ENCODE measurements at regions not wholly inside any gene's neighbourhood (a gene's known extent, or its start where the extent isn't known, plus 50 kb on each side); places are given as distances from the start of the nearest gene placed in this dataset.

GRCh38 chr9:90009447-90009846 lies 404.6 kb downstream of the GADD45G start:
- Histone ChIP-seq H3K27me3 (ENCODE audit: low read length) (0 out of 2 replicates have a peak, but pooled peaks cover 3% of the 10 kb centered on the region), H4K20me1 (ENCODE audit: low read depth, low read length) (no peaks in the 10 kb centered on the region), H3F3A (ENCODE audit: insufficient read depth) (no peaks in the 10 kb centered on the region), H3K36me3 (ENCODE audit: low read length) (no peaks in the 10 kb centered on the region), H3K4me2 (ENCODE audit: low read depth, low read length, poor library complexity, severe bottlenecking) (no peak overlapping the region), H3K79me2 (ENCODE audit: insufficient read depth, low read length) (no peaks in the 10 kb centered on the region), H3K27ac (ENCODE audit: low read depth, low read length) (no peak overlapping the region), H2AFZ (ENCODE audit: low read depth, low read length, severe bottlenecking) (no peak overlapping the region), H3K4me3 (ENCODE audit: insufficient read depth, low read length, poor library complexity, severe bottlenecking) (no peak overlapping the region), H3K9me2 (replicated peaks; ENCODE audit: insufficient read depth, low read length) (no peaks in the 10 kb centered on the region), H3K9ac (ENCODE audit: low read length) (no peak overlapping the region), H3K9me3 (ENCODE audit: insufficient read depth, low read length) (no peaks in the 10 kb centered on the region)
- TF ChIP-seq EZH2phosphoT487 (conservative IDR thresholded peaks at IDR 0.05; ENCODE audit: low read length), result no peak
- TF ChIP-seq, protein P1, sequence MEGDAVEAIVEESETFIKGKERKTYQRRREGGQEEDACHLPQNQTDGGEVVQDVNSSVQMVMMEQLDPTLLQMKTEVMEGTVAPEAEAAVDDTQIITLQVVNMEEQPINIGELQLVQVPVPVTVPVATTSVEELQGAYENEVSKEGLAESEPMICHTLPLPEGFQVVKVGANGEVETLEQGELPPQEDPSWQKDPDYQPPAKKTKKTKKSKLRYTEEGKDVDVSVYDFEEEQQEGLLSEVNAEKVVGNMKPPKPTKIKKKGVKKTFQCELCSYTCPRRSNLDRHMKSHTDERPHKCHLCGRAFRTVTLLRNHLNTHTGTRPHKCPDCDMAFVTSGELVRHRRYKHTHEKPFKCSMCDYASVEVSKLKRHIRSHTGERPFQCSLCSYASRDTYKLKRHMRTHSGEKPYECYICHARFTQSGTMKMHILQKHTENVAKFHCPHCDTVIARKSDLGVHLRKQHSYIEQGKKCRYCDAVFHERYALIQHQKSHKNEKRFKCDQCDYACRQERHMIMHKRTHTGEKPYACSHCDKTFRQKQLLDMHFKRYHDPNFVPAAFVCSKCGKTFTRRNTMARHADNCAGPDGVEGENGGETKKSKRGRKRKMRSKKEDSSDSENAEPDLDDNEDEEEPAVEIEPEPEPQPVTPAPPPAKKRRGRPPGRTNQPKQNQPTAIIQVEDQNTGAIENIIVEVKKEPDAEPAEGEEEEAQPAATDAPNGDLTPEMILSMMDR (IDR thresholded peaks at IDR 0.05; ENCODE audit: insufficient read depth, low read length, poor library complexity, severe bottlenecking), result no peak

DNA sequence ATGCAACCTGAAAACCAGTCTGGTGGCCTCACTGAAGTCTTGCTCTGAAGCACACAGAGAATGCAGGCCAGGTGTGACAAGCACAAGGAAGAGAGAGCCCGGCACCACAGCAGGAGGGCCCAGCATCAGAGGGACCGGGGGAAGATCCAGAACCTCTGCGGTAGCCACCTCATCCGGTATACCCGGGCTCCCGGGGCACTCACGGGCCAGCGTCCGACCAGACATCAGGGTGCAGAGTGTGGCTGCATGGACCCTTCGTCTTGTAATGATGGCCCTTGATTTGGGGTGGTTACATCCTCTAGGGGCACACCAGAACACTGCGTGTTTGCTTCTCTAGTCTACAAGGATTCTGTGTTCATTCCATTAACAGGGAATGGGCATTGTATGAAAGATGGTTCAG lies 406.0 kb downstream of the GADD45G start:
- H3K4me2 ChIP-seq (ENCODE audit: low read depth, low read length, poor library complexity, severe bottlenecking), result no peak overlapping the region
- H3K36me3 ChIP-seq (ENCODE audit: low read length), result no peaks in the 10 kb centered on the region
- no peak overlapping the region for H3K9ac ChIP-seq (ENCODE audit: low read length)
- H3F3A ChIP-seq (ENCODE audit: insufficient read depth), result no peaks in the 10 kb centered on the region
- no peaks in the 10 kb centered on the region for H4K20me1 ChIP-seq (ENCODE audit: low read depth, low read length)
- no peaks in the 10 kb centered on the region for H3K79me2 ChIP-seq (ENCODE audit: insufficient read depth, low read length)
- H3K9me3 ChIP-seq (ENCODE audit: insufficient read depth, low read length), result no peaks in the 10 kb centered on the region
- no peak overlapping the region for H3K27ac ChIP-seq (ENCODE audit: low read depth, low read length)
- 0 out of 2 replicates have a peak, but pooled peaks cover 3% of the 10 kb centered on the region for H3K27me3 ChIP-seq (ENCODE audit: low read length)
- no peak overlapping the region for H2AFZ ChIP-seq (ENCODE audit: low read depth, low read length, severe bottlenecking)
- no peaks in the 10 kb centered on the region for H3K9me2 ChIP-seq (replicated peaks; ENCODE audit: insufficient read depth, low read length)
- TF ChIP-seq EZH2phosphoT487 (conservative IDR thresholded peaks at IDR 0.05; ENCODE audit: low read length), result no peak
- TF ChIP-seq, protein P1 (IDR thresholded peaks at IDR 0.05; ENCODE audit: insufficient read depth, low read length, poor library complexity, severe bottlenecking), result no peak
- H3K4me3 ChIP-seq (ENCODE audit: insufficient read depth, low read length, poor library complexity, severe bottlenecking), result no peak overlapping the region

- no peak overlapping the region for H3K4me3 ChIP-seq (ENCODE audit: insufficient read depth, low read length, poor library complexity, severe bottlenecking)
- no peak overlapping the region for H3K27ac ChIP-seq (ENCODE audit: low read depth, low read length)
- H2AFZ ChIP-seq (ENCODE audit: low read depth, low read length, severe bottlenecking), result no peak overlapping the region
- H3K36me3 ChIP-seq (ENCODE audit: low read length), result no peaks in the 10 kb centered on the region
- no peaks in the 10 kb centered on the region for H4K20me1 ChIP-seq (ENCODE audit: low read depth, low read length)
- H3K79me2 ChIP-seq (ENCODE audit: insufficient read depth, low read length), result no peaks in the 10 kb centered on the region
- no peaks in the 10 kb centered on the region for H3K9me2 ChIP-seq (replicated peaks; ENCODE audit: insufficient read depth, low read length)
- H3K9ac ChIP-seq (ENCODE audit: low read length), result no peak overlapping the region
- H3K27me3 ChIP-seq (ENCODE audit: low read length), result 0 out of 2 replicates have a peak, but pooled peaks cover 3% of the 10 kb centered on the region
- no peaks in the 10 kb centered on the region for H3K9me3 ChIP-seq (ENCODE audit: insufficient read depth, low read length)
- no peak overlapping the region for H3K4me2 ChIP-seq (ENCODE audit: low read depth, low read length, poor library complexity, severe bottlenecking)
- no peaks in the 10 kb centered on the region for H3F3A ChIP-seq (ENCODE audit: insufficient read depth)
- TF ChIP-seq EZH2phosphoT487 (conservative IDR thresholded peaks at IDR 0.05; ENCODE audit: low read length), result no peak
- TF ChIP-seq, protein P1 (IDR thresholded peaks at IDR 0.05; ENCODE audit: insufficient read depth, low read length, poor library complexity, severe bottlenecking), result no peak
Measured at GRCh38 chr9:90012949-90013348, 408.1 kb downstream of the GADD45G start.

All from SU-DHL-6 (cell line).